HepG2 (cell line): ENCODE measurements at regions not wholly inside any gene's neighbourhood (a gene's known extent, or its start where the extent isn't known, plus 50 kb on each side); places are given as distances from the start of the nearest gene placed in this dataset.

Experiments used
- CREB1 ChIP-seq, 2 experiments: fragments of 450-650 bp in 1 of 2; IDR thresholded peaks; 2 replicates each; pipeline ENCODE4 v1.6.1; 2016 to 2017; ENCODE audit warnings: control low read depth in 1 of 2, mild to moderate bottlenecking in 1 of 2, missing compliant biosample characterization in 1 of 2, missing genetic modification characterization in 1 of 2
- FOXK2 ChIP-seq: fragments of 450-650 bp; IDR thresholded peaks from 2 replicates; pipeline ENCODE4 v1.6.1; 2016
- FOXP1 ChIP-seq, 2 experiments: fragments of 450-650 bp in 1 of 2; IDR thresholded peaks; 2 replicates each; pipeline ENCODE4 v1.6.1; 2017 to 2018; ENCODE audit warnings: antibody characterized with exemption in 1 of 2
- GTF3A ChIP-seq: sonication (generic); formaldehyde crosslinking; conservative IDR thresholded peaks from 2 replicates; pipeline ENCODE4 v1.4.0; 2020; ENCODE audit warnings: mild to moderate bottlenecking, missing genetic modification reagents
- SETDB1 ChIP-seq: sonication (generic); formaldehyde crosslinking; IDR thresholded peaks from 2 replicates; pipeline ENCODE4 v1.5.1; 2020; ENCODE audit warnings: missing genetic modification reagents, mild to moderate bottlenecking, borderline replicate concordance
- SP1 ChIP-seq, 2 experiments: fragments of 450-650 bp in 1 of 2; sonication (generic) in 1 of 2; formaldehyde crosslinking in 1 of 2; IDR thresholded peaks; 2 replicates each; pipeline versions ENCODE4 v1.4.0 to v1.6.1; 2016 to 2020; ENCODE audit warnings: missing genetic modification reagents in 1 of 2
- ZNF367 ChIP-seq: sonication (generic); formaldehyde crosslinking; IDR thresholded peaks from 2 replicates; pipeline ENCODE4 v1.4.0; 2020; ENCODE audit warnings: missing genetic modification reagents, borderline replicate concordance
- ZNF781 ChIP-seq: sonication (generic); formaldehyde crosslinking; IDR thresholded peaks from 2 replicates; pipeline ENCODE4 v1.5.1; 2020; ENCODE audit warnings: borderline replicate concordance, mild to moderate bottlenecking, missing genetic modification reagents; ENCODE audit errors: not compliant biosample characterization
- TF ChIP-seq, protein P1 (sequence below): sonication (generic); formaldehyde crosslinking; IDR thresholded peaks from 2 replicates; pipeline ENCODE4 v1.5.0; 2020; ENCODE audit warnings: mild to moderate bottlenecking, missing genetic modification reagents
- TF ChIP-seq, protein P2 (sequence below): sonication (generic); formaldehyde crosslinking; IDR thresholded peaks from 2 replicates; pipeline ENCODE4 v1.5.1; 2020; ENCODE audit warnings: missing genetic modification reagents, mild to moderate bottlenecking, borderline replicate concordance
- TF ChIP-seq, protein P3 (sequence below): sonication (generic); formaldehyde crosslinking; IDR thresholded peaks from 2 replicates; pipeline ENCODE4 v1.9.0; 2021; ENCODE audit warnings: mild to moderate bottlenecking, missing genetic modification reagents

DNA sequence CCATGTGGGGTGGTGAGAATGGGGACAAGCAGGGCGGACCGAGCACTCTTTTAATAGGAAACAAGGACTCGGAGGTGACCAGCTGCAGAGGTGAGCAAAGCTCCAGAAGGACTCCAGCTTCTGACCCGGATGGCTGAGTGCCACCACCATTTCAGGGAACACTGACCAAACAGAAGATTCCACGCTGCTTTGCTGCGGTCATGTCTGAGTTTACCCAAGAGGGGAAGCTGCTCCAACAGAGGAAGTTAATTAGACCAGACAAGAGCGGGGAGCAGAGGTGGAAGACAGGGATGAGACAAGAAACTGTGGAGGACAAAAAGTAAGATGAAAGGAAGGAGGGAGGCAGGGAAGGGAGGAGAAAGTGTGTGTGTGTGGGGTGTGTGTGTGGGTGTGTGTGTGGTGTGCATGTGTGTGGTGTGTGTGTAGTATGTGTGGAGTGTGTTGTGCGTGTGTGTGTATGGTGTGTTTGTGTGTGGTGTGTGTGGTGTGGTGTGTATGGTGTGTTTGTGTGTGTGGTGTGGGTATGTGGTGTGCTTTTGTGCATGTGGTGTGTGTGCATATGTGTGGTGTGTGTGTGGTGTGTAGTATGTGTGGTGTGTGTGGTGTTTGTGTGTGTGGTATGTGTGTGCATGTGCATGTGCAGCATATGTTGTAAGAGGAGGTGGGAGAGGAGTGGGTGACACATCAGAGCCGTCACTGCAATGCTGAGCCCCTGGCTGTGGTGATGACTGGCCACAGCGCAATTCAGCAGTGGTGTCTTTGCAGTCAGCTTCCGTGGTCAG, 82.2 kb upstream of the AKIP1 start (continued):
- TF ChIP-seq, protein P1, sequence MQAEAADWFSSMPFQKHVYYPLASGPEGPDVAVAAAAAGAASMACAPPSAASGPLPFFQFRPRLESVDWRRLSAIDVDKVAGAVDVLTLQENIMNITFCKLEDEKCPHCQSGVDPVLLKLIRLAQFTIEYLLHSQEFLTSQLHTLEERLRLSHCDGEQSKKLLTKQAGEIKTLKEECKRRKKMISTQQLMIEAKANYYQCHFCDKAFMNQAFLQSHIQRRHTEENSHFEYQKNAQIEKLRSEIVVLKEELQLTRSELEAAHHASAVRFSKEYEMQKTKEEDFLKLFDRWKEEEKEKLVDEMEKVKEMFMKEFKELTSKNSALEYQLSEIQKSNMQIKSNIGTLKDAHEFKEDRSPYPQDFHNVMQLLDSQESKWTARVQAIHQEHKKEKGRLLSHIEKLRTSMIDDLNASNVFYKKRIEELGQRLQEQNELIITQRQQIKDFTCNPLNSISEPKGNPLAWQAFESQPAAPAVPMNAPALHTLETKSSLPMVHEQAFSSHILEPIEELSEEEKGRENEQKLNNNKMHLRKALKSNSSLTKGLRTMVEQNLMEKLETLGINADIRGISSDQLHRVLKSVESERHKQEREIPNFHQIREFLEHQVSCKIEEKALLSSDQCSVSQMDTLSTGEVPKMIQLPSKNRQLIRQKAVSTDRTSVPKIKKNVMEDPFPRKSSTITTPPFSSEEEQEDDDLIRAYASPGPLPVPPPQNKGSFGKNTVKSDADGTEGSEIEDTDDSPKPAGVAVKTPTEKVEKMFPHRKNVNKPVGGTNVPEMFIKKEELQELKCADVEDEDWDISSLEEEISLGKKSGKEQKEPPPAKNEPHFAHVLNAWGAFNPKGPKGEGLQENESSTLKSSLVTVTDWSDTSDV (CRISPR knock-in tag), result no peak
- TF ChIP-seq, protein P2, sequence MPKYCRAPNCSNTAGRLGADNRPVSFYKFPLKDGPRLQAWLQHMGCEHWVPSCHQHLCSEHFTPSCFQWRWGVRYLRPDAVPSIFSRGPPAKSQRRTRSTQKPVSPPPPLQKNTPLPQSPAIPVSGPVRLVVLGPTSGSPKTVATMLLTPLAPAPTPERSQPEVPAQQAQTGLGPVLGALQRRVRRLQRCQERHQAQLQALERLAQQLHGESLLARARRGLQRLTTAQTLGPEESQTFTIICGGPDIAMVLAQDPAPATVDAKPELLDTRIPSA (CRISPR knock-in tag), result no peak
- peak; percentile 12; the same call in 1 of the 2 replicates for TF ChIP-seq SP1 (IDR thresholded peaks at IDR 0.05)
- no peak for TF ChIP-seq SP1 (CRISPR knock-in tag; IDR thresholded peaks at IDR 0.05)
- TF ChIP-seq ZNF367, result no peak
- TF ChIP-seq FOXP1 (IDR thresholded peaks at IDR 0.05), result 0 out of 2 replicates have a peak, but pooled peaks have one; percentile 36
- no peak for TF ChIP-seq FOXP1 (CRISPR knock-in tag; IDR thresholded peaks at IDR 0.05)
- TF ChIP-seq, protein P3, sequence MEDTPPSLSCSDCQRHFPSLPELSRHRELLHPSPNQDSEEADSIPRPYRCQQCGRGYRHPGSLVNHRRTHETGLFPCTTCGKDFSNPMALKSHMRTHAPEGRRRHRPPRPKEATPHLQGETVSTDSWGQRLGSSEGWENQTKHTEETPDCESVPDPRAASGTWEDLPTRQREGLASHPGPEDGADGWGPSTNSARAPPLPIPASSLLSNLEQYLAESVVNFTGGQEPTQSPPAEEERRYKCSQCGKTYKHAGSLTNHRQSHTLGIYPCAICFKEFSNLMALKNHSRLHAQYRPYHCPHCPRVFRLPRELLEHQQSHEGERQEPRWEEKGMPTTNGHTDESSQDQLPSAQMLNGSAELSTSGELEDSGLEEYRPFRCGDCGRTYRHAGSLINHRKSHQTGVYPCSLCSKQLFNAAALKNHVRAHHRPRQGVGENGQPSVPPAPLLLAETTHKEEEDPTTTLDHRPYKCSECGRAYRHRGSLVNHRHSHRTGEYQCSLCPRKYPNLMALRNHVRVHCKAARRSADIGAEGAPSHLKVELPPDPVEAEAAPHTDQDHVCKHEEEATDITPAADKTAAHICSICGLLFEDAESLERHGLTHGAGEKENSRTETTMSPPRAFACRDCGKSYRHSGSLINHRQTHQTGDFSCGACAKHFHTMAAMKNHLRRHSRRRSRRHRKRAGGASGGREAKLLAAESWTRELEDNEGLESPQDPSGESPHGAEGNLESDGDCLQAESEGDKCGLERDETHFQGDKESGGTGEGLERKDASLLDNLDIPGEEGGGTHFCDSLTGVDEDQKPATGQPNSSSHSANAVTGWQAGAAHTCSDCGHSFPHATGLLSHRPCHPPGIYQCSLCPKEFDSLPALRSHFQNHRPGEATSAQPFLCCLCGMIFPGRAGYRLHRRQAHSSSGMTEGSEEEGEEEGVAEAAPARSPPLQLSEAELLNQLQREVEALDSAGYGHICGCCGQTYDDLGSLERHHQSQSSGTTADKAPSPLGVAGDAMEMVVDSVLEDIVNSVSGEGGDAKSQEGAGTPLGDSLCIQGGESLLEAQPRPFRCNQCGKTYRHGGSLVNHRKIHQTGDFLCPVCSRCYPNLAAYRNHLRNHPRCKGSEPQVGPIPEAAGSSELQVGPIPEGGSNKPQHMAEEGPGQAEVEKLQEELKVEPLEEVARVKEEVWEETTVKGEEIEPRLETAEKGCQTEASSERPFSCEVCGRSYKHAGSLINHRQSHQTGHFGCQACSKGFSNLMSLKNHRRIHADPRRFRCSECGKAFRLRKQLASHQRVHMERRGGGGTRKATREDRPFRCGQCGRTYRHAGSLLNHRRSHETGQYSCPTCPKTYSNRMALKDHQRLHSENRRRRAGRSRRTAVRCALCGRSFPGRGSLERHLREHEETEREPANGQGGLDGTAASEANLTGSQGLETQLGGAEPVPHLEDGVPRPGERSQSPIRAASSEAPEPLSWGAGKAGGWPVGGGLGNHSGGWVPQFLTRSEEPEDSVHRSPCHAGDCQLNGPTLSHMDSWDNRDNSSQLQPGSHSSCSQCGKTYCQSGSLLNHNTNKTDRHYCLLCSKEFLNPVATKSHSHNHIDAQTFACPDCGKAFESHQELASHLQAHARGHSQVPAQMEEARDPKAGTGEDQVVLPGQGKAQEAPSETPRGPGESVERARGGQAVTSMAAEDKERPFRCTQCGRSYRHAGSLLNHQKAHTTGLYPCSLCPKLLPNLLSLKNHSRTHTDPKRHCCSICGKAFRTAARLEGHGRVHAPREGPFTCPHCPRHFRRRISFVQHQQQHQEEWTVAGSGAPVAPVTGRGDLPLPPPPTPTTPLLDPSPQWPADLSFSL, result peak; percentile 53; the same call in 1 of the 2 replicates
- peak; percentile 20; the same call in 1 of the 2 replicates for TF ChIP-seq FOXK2
- 0 out of 2 replicates have a peak, but pooled peaks have one; percentile 18 for TF ChIP-seq CREB1 (IDR thresholded peaks at IDR 0.05)
- TF ChIP-seq CREB1 (CRISPR knock-in tag; IDR thresholded peaks at IDR 0.05), result no peak
- TF ChIP-seq GTF3A (CRISPR knock-in tag), result no peak
- TF ChIP-seq ZNF781 (CRISPR knock-in tag), result no peak
- TF ChIP-seq SETDB1, result no peak
